HEK293 (cell line): ENCODE measurements at regions not wholly inside any gene's neighbourhood (a gene's known extent, or its start where the extent isn't known, plus 50 kb on each side); places are given as distances from the start of the nearest gene placed in this dataset.
"Not testable (repeated sequence)": the region's sequence is repeated elsewhere in the genome, so short reads cannot be mapped to it uniquely, and the experiment has no call there.

Experiments
- CTCF ChIA-PET: fragments of 350-600 bp; formaldehyde crosslinking; extraction: SDS; loops from one replicate; lab custom pipeline; 2021; ENCODE audit warnings: antibody characterized with exemption; lab: Yijun Ruan, JAX
- POLR2A ChIA-PET: fragments of 300-600 bp; formaldehyde crosslinking; extraction: SDS; loops from one replicate; lab custom pipeline; 2020; ENCODE audit warnings: antibody characterized with exemption, inconsistent platforms; lab: Yijun Ruan, JAX
- H3K27ac ChIP-seq: fragments of 200-500 bp; sonication (Bioruptor generic); 2 replicates; pipeline ENCODE4 v1.5.1; 2014; ENCODE audit warnings: low read depth, low read length, control low read depth, inconsistent platforms; ENCODE audit errors: extremely low read depth
- H3K36me3 ChIP-seq, 2 experiments: fragments of 200-500 bp in 1 of 2; sonication (Bioruptor generic) in 1 of 2; 1 replicate in 1 of 2; 2 replicates in 1 of 2; pipeline ENCODE4 v1.5.1; 2014 to 2017; ENCODE audit warnings: inconsistent platforms in 2 of 2, low read length in 2 of 2; ENCODE audit not compliant: control insufficient read depth in 2 of 2, insufficient read depth in 1 of 2
- H3K4me1 ChIP-seq: fragments of 200-500 bp; sonication (Bioruptor generic); 2 replicates; pipeline ENCODE4 v1.5.1; 2014; ENCODE audit warnings: mild to moderate bottlenecking, low read length, inconsistent platforms; ENCODE audit not compliant: control insufficient read depth, insufficient read depth
- H3K4me3 ChIP-seq: 2 replicates; pipeline ENCODE4 v1.5.1; 2011; ENCODE audit warnings: low read depth, mild to moderate bottlenecking, control low read depth, low read length, moderate library complexity
- H3K9me3 ChIP-seq: fragments of 200-500 bp; sonication (Bioruptor generic); 2 replicates; pipeline ENCODE4 v1.5.1; 2014; ENCODE audit warnings: low read depth, low read length, inconsistent platforms; ENCODE audit not compliant: control insufficient read depth, insufficient read depth
- ELK4 ChIP-seq: IDR thresholded peaks from 2 replicates; pipeline ENCODE4 v1.6.1; 2011; ENCODE audit warnings: mild to moderate bottlenecking, low read depth, low read length, borderline replicate concordance
- GFI1B ChIP-seq: fragments of 450-650 bp; formaldehyde crosslinking; IDR thresholded peaks from 2 replicates; pipeline ENCODE4 v1.5.1; 2016; ENCODE audit warnings: missing biosample characterization, missing genetic modification characterization
- KLF1 ChIP-seq: fragments of 450-650 bp; formaldehyde crosslinking; IDR thresholded peaks from 2 replicates; pipeline ENCODE4 v1.5.1; 2016; ENCODE audit warnings: missing biosample characterization, missing genetic modification characterization
- MEIS1 ChIP-seq: sonication (generic); formaldehyde crosslinking; IDR thresholded peaks from 2 replicates; pipeline ENCODE4 v1.8.1; 2022; ENCODE audit warnings: missing genetic modification reagents, mild to moderate bottlenecking, borderline replicate concordance
- MYNN ChIP-seq: fragments of 450-650 bp; formaldehyde crosslinking; IDR thresholded peaks from 2 replicates; pipeline ENCODE4 v1.5.1; 2016; ENCODE audit warnings: missing biosample characterization, missing genetic modification characterization, borderline replicate concordance
- ZBTB26 ChIP-seq: fragments of 450-650 bp; formaldehyde crosslinking; optimal IDR thresholded peaks from 2 replicates; pipeline ENCODE3; 2016; ENCODE audit warnings: missing biosample characterization, mild to moderate bottlenecking, missing genetic modification characterization
- ZBTB6 ChIP-seq: fragments of 450-650 bp; formaldehyde crosslinking; IDR thresholded peaks from 2 replicates; pipeline ENCODE4 v1.5.1; 2017; ENCODE audit warnings: missing biosample characterization, missing genetic modification characterization
- ZNF133 ChIP-seq: fragments of 450-650 bp; formaldehyde crosslinking; IDR thresholded peaks from 2 replicates; pipeline ENCODE4 v1.5.1; 2016; ENCODE audit warnings: missing biosample characterization, missing genetic modification characterization
- ZNF18 ChIP-seq: fragments of 450-650 bp; formaldehyde crosslinking; IDR thresholded peaks from 2 replicates; pipeline ENCODE4 v1.5.1; 2016; ENCODE audit warnings: missing biosample characterization, missing genetic modification characterization
- ZNF2 ChIP-seq: fragments of 450-650 bp; formaldehyde crosslinking; IDR thresholded peaks from 2 replicates; pipeline ENCODE4 v1.5.1; 2016; ENCODE audit warnings: missing biosample characterization, missing genetic modification characterization
- ZNF280D ChIP-seq: fragments of 450-650 bp; formaldehyde crosslinking; IDR thresholded peaks from 2 replicates; pipeline ENCODE4 v1.5.1; 2016; ENCODE audit warnings: missing biosample characterization, missing genetic modification characterization
- ZNF341 ChIP-seq: fragments of 450-650 bp; formaldehyde crosslinking; IDR thresholded peaks from 2 replicates; pipeline ENCODE4; 2016; ENCODE audit warnings: low read depth, missing biosample characterization, missing genetic modification characterization
- ZNF362 ChIP-seq: fragments of 450-650 bp; formaldehyde crosslinking; IDR thresholded peaks from 2 replicates; pipeline ENCODE4 v1.5.1; 2016; ENCODE audit warnings: missing biosample characterization, missing genetic modification characterization
- ZNF398 ChIP-seq: fragments of 450-650 bp; formaldehyde crosslinking; IDR thresholded peaks from 2 replicates; pipeline ENCODE4 v1.5.1; 2017; ENCODE audit warnings: missing biosample characterization, missing genetic modification characterization
- ZNF404 ChIP-seq: fragments of 450-650 bp; formaldehyde crosslinking; IDR thresholded peaks from 2 replicates; pipeline ENCODE4 v1.5.1; 2017; ENCODE audit warnings: missing biosample characterization, missing genetic modification characterization
- ZNF544 ChIP-seq: fragments of 450-650 bp; formaldehyde crosslinking; IDR thresholded peaks from 2 replicates; pipeline ENCODE4 v1.5.0; 2017; ENCODE audit warnings: missing biosample characterization, missing genetic modification characterization
- ZNF621 ChIP-seq: fragments of 450-650 bp; formaldehyde crosslinking; IDR thresholded peaks from 2 replicates; pipeline ENCODE4 v1.5.1; 2017; ENCODE audit warnings: missing biosample characterization, missing genetic modification characterization
- ZNF837 ChIP-seq: fragments of 450-650 bp; formaldehyde crosslinking; IDR thresholded peaks from 2 replicates; pipeline ENCODE4 v1.5.1; 2016; ENCODE audit warnings: missing biosample characterization, missing genetic modification characterization

GRCh38 chr4:114148372-114149070 is 169.1 kb upstream of the ARSJ start:
- H3K27ac ChIP-seq, POLR2A ChIA-PET, H3K4me1 ChIP-seq, H3K4me3 ChIP-seq, H3K36me3 ChIP-seq, H3K9me3 ChIP-seq, CTCF ChIA-PET: not testable (repeated sequence)

GRCh38 chr4:114156371-114156770 is 176.9 kb upstream of the ARSJ start:
- POLR2A ChIA-PET: no interaction called here
- CTCF ChIA-PET: no interaction called here
- Histone ChIP-seq H3K27ac (no peak overlapping the region), H3K36me3 (no peaks in the 10 kb centered on the region), H3K4me1 (no peaks in the 10 kb centered on the region)
- no peak for TF ChIP-seq ZNF837 (tag by site-specific recombination)
- no peak for TF ChIP-seq ZBTB6
- TF ChIP-seq GFI1B (tag by site-specific recombination): no peak
- no peak for TF ChIP-seq MYNN (tag by site-specific recombination)
- no peak for TF ChIP-seq ZNF398
- no peak for TF ChIP-seq ZNF621
- no peak for TF ChIP-seq ZNF544 (tag by site-specific recombination)
- no peak for TF ChIP-seq ZNF404 (tag by site-specific recombination)
- TF ChIP-seq, all 188 proteins: peak for 0
- Histone ChIP-seq H3K4me3 (no peak overlapping the region), H3K9me3 (no peaks in the 10 kb centered on the region)

- no peaks in the 10 kb centered on the region for H3K4me1 ChIP-seq
- no peak overlapping the region for H3K27ac ChIP-seq
- H3K36me3 ChIP-seq: no peaks in the 10 kb centered on the region
- no peaks in the 10 kb centered on the region; the same call in 1 of the 2 replicates for H3K9me3 ChIP-seq
- ChIA-PET CTCF (interaction anchor here (0.6 to 1.1 kb wide), 2 partner anchors 217 to 279 kb away, joined by 3 read pairs; no protein-coding TSS in a partner anchor), POLR2A (no interaction called here)
- no peak overlapping the region for H3K4me3 ChIP-seq
- no peak for TF ChIP-seq ZNF133 (tag by site-specific recombination)
- TF ChIP-seq ZNF2 (tag by site-specific recombination): no peak
- no peak for TF ChIP-seq KLF1
- no peak for TF ChIP-seq ZNF280D (tag by site-specific recombination)
- TF ChIP-seq ELK4: no peak
- TF ChIP-seq ZNF362 (tag by site-specific recombination): no peak
- no peak for TF ChIP-seq ZNF341
- no peak for TF ChIP-seq ZNF544 (tag by site-specific recombination)
- TF ChIP-seq ZBTB26: no peak
- TF ChIP-seq ZNF18 (tag by site-specific recombination): no peak
- no peak for TF ChIP-seq MEIS1 (CRISPR knock-in tag)
Observed at GRCh38 chr4:114161809-114162208, 182.4 kb upstream of the ARSJ start.
